ENCODE measurements at regions not wholly inside any gene's neighbourhood (a gene's known extent, or its start where the extent isn't known, plus 50 kb on each side); places are given as distances from the start of the nearest gene placed in this dataset.
"Not testable (repeated sequence)": the region's sequence is repeated elsewhere in the genome, so short reads cannot be mapped to it uniquely, and the experiment has no call there.

- H3K4me3 Mint-ChIP-seq = no peak overlapping the region
- Histone ChIP-seq H3K27ac (no peak overlapping the region), H4K20me1 (ENCODE audit: low read depth) (no peaks in the 10 kb centered on the region), H3K79me2 (ENCODE audit: low read depth) (no peaks in the 10 kb centered on the region), H3K9me3 (ENCODE audit: low read depth) (no peaks in the 10 kb centered on the region), H3K36me3 (no peaks in the 10 kb centered on the region), H3K4me3 (no peak overlapping the region), H2AFZ (replicated peaks) (no peak overlapping the region), H3K4me1 (peaks cover 14% of the 10 kb centered on the region), H3K4me2 (no peak overlapping the region), H3F3A (ENCODE audit: low read depth) (peaks cover 4% of the 10 kb centered on the region), H3K9ac (no peak overlapping the region), H3K27me3 (no peaks in the 10 kb centered on the region)
- DNase-seq (ENCODE audit: low spot score) = no peak
- peaks cover 3% of the 10 kb centered on the region for H3K4me1 Mint-ChIP-seq
- H3K9me3 Mint-ChIP-seq = peaks cover 9% of the 10 kb centered on the region
- no peaks in the 10 kb centered on the region for H3K36me3 Mint-ChIP-seq
- H3K27me3 Mint-ChIP-seq (ENCODE audit: insufficient read depth, low read depth) = peaks cover 2% of the 10 kb centered on the region
- H3K27ac Mint-ChIP-seq = no peak overlapping the region
- TF ChIP-seq EZH2 (IDR thresholded peaks at IDR 0.05) (no peak), EZH2phosphoT487 (IDR thresholded peaks at IDR 0.05) (no peak)
- TF ChIP-seq, protein P1, sequence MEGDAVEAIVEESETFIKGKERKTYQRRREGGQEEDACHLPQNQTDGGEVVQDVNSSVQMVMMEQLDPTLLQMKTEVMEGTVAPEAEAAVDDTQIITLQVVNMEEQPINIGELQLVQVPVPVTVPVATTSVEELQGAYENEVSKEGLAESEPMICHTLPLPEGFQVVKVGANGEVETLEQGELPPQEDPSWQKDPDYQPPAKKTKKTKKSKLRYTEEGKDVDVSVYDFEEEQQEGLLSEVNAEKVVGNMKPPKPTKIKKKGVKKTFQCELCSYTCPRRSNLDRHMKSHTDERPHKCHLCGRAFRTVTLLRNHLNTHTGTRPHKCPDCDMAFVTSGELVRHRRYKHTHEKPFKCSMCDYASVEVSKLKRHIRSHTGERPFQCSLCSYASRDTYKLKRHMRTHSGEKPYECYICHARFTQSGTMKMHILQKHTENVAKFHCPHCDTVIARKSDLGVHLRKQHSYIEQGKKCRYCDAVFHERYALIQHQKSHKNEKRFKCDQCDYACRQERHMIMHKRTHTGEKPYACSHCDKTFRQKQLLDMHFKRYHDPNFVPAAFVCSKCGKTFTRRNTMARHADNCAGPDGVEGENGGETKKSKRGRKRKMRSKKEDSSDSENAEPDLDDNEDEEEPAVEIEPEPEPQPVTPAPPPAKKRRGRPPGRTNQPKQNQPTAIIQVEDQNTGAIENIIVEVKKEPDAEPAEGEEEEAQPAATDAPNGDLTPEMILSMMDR (IDR thresholded peaks at IDR 0.05) = no peak
Measured at GRCh38 chr2:143926736-143927135, 593.2 kb downstream of the ZEB2 start.

DNA sequence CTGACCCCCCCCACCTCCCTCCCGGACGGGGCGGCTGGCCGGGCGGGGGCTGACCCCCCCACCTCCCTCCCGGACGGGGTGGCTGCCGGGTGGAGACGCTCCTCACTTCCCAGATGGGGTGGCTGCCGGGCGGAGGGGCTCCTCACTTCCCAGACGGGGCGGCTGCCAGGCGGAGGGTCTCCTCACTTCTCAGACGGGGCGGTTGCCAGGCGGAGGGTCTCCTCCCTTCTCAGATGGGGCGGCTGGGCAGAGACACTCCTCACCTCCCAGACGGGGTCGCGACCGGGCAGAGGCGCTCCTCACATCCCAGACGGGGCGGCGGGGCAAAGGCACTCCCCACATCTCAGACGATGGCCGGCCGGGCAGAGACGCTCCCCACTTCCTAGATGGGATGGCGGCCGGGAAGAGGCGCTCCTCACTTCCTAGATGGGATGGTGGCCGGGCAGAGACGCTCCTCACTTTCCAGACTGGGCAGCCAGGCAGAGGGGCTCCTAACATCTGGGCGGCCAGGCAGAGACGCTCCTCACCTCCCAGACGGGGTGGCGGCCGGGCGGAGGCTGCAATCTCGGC lies 597.6 kb downstream of the ZEB2 start:
- not testable (repeated sequence) for H3K27ac Mint-ChIP-seq; H3K4me2 ChIP-seq; H3K27me3 Mint-ChIP-seq (ENCODE audit: insufficient read depth, low read depth); H2AFZ ChIP-seq (replicated peaks); H3K9me3 ChIP-seq (ENCODE audit: low read depth); H3K4me3 ChIP-seq; DNase-seq (ENCODE audit: low spot score); H3K4me3 Mint-ChIP-seq; H3K4me1 Mint-ChIP-seq; H3F3A ChIP-seq (ENCODE audit: low read depth); H4K20me1 ChIP-seq (ENCODE audit: low read depth); H3K36me3 Mint-ChIP-seq; H3K27me3 ChIP-seq; H3K9ac ChIP-seq; H3K79me2 ChIP-seq (ENCODE audit: low read depth); H3K36me3 ChIP-seq; H3K27ac ChIP-seq; H3K4me1 ChIP-seq
- H3K9me3 Mint-ChIP-seq = peaks cover 30% of the 10 kb centered on the region

DNA sequence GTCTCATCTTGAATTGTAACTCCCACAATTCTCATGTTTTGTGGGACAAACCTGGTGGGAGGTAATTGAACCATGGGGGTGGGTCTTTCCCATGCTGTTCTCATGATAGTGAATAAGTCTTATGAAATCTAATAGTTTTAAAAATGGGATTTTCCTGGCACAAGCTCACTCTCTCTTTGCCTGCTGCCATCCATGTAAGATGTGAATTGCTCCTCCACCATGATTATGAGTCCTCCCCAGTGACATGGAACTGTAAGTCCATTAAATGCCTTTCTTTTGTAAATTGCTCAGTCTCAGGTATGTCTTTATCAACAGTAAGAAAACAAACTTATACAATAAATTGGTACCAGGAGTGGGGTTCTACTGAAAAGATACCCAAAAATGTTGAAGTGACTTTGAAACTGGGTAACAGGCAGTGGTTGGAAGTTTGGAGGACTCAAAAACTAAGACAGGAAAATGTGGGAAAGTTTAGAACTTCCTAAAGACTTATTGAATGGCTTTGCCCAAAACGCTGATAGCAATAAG lies 601.4 kb downstream of the ZEB2 start:
- H3K4me3 ChIP-seq = no peak overlapping the region
- no peak overlapping the region for H3K27ac ChIP-seq
- no peaks in the 10 kb centered on the region for H3K4me1 ChIP-seq
- no peaks in the 10 kb centered on the region for H3F3A ChIP-seq (ENCODE audit: low read depth)
- Mint-ChIP-seq H3K27me3 (ENCODE audit: insufficient read depth, low read depth) (no peaks in the 10 kb centered on the region), H3K4me1 (no peaks in the 10 kb centered on the region), H3K36me3 (peaks cover 3% of the 10 kb centered on the region), H3K9me3 (peaks cover 29% of the 10 kb centered on the region), H3K27ac (no peak overlapping the region), H3K4me3 (no peak overlapping the region)
- peaks cover 10% of the 10 kb centered on the region for H3K9me3 ChIP-seq (ENCODE audit: low read depth)
- no peaks in the 10 kb centered on the region for H3K79me2 ChIP-seq (ENCODE audit: low read depth)
- peaks cover 6% of the 10 kb centered on the region for H3K36me3 ChIP-seq
- no peak overlapping the region for H3K4me2 ChIP-seq
- no peak for DNase-seq (ENCODE audit: low spot score)
- TF ChIP-seq, protein P1 (IDR thresholded peaks at IDR 0.05) = no peak
- TF ChIP-seq EZH2 (IDR thresholded peaks at IDR 0.05) (no peak), EZH2phosphoT487 (IDR thresholded peaks at IDR 0.05) (no peak)
- H2AFZ ChIP-seq (replicated peaks) = no peak overlapping the region
- no peaks in the 10 kb centered on the region for H3K27me3 ChIP-seq
- no peak overlapping the region for H3K9ac ChIP-seq
- no peaks in the 10 kb centered on the region for H4K20me1 ChIP-seq (ENCODE audit: low read depth)

DNA sequence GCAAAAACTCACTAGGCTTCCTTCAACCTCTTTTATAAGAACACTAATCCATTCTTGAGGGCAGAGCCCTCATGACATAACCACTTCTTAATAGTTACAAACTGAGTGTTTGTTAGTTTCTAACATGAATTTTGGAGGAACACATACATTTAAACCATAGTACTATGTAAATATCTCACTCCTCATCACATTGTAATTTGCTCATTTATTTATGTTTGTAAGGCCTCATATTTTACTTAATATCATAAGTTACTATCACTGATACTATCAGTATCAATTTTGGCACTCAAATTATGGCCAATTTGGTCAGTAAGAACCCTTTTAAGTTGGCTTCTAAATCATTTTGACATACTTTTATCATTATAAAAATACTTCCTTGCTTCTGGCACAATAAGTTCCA lies 603.1 kb downstream of the ZEB2 start:
- no peaks in the 10 kb centered on the region for H3K4me1 ChIP-seq
- H3K27me3 Mint-ChIP-seq (ENCODE audit: insufficient read depth, low read depth) = no peaks in the 10 kb centered on the region
- peaks cover 10% of the 10 kb centered on the region for H3K9me3 ChIP-seq (ENCODE audit: low read depth)
- H3K9me3 Mint-ChIP-seq = peaks cover 23% of the 10 kb centered on the region
- H3K4me3 Mint-ChIP-seq = no peak overlapping the region
- H3K36me3 ChIP-seq = peaks cover 6% of the 10 kb centered on the region
- no peaks in the 10 kb centered on the region for H4K20me1 ChIP-seq (ENCODE audit: low read depth)
- TF ChIP-seq, protein P1 (IDR thresholded peaks at IDR 0.05) = no peak
- TF ChIP-seq EZH2phosphoT487 (IDR thresholded peaks at IDR 0.05) = no peak
- TF ChIP-seq EZH2 (IDR thresholded peaks at IDR 0.05) = no peak
- no peaks in the 10 kb centered on the region for H3K4me1 Mint-ChIP-seq
- no peak for DNase-seq (ENCODE audit: low spot score)
- H3K36me3 Mint-ChIP-seq = peaks cover 5% of the 10 kb centered on the region
- H3K4me3 ChIP-seq = no peak overlapping the region
- H3K27ac Mint-ChIP-seq = no peak overlapping the region
- H3K27me3 ChIP-seq = no peaks in the 10 kb centered on the region
- H2AFZ ChIP-seq (replicated peaks) = no peak overlapping the region
- no peaks in the 10 kb centered on the region for H3K79me2 ChIP-seq (ENCODE audit: low read depth)
- no peak overlapping the region for H3K4me2 ChIP-seq
- H3K27ac ChIP-seq = no peak overlapping the region
- no peak overlapping the region for H3K9ac ChIP-seq
- H3F3A ChIP-seq (ENCODE audit: low read depth) = no peaks in the 10 kb centered on the region

Measured in neural progenitor cell (in vitro differentiated cells).